OCI-LY1 (cell line): ENCODE measurements at regions not wholly inside any gene's neighbourhood (a gene's known extent, or its start where the extent isn't known, plus 50 kb on each side); places are given as distances from the start of the nearest gene placed in this dataset.

Source experiments
- H2AFZ ChIP-seq: fragments of 200-600 bp; sonication (generic), shearing (Covaris generic); 2 replicates; pipeline ENCODE4 v1.6.0; 2014; ENCODE audit warnings: antibody characterized with exemption, mild to moderate bottlenecking, low read length
- H3F3A ChIP-seq: fragments of 200-600 bp; sonication (generic), shearing (Covaris generic); 2 replicates; pipeline ENCODE4 v1.6.0; 2014; ENCODE audit warnings: mild to moderate bottlenecking, antibody characterized with exemption, low read length, moderate library complexity; ENCODE audit not compliant: insufficient read depth
- H3K27ac ChIP-seq: fragments of 200-600 bp; sonication (generic); 2 replicates; pipeline ENCODE4 v1.5.1; 2014; ENCODE audit warnings: low read length, mixed run types, mild to moderate bottlenecking, low read depth; ENCODE audit not compliant: poor library complexity, severe bottlenecking
- H3K27me3 ChIP-seq: fragments of 200-600 bp; sonication (generic); 2 replicates; pipeline ENCODE4 v1.6.0; 2014; ENCODE audit warnings: antibody characterized with exemption, mild to moderate bottlenecking, low read length, moderate library complexity; ENCODE audit not compliant: insufficient read depth
- H3K36me3 ChIP-seq: fragments of 200-600 bp; sonication (generic); 2 replicates; pipeline ENCODE4 v1.6.1; 2014; ENCODE audit warnings: mild to moderate bottlenecking, antibody characterized with exemption, low read length, moderate library complexity, mixed read lengths; ENCODE audit not compliant: insufficient read depth
- H3K4me1 ChIP-seq: fragments of 200-600 bp; sonication (generic); 2 replicates; pipeline ENCODE4 v1.5.1; 2014; ENCODE audit warnings: mild to moderate bottlenecking, low read length, moderate library complexity; ENCODE audit not compliant: insufficient read depth, severe bottlenecking
- H3K4me2 ChIP-seq: fragments of 200-600 bp; sonication (generic), shearing (Covaris generic); 2 replicates; pipeline ENCODE4 v1.6.1; 2014; ENCODE audit warnings: low read length
- H3K4me3 ChIP-seq: fragments of 200-600 bp; sonication (generic); 2 replicates; pipeline ENCODE4 v1.5.1; 2014; ENCODE audit warnings: low read length, low read depth, mild to moderate bottlenecking, mixed read lengths; ENCODE audit not compliant: poor library complexity, severe bottlenecking
- H3K79me2 ChIP-seq: fragments of 200-600 bp; shearing (Covaris generic); 2 replicates; pipeline ENCODE4 v1.6.1; 2016; ENCODE audit warnings: mixed run types, low read length, mixed read lengths; ENCODE audit not compliant: insufficient read depth
- H3K9ac ChIP-seq: fragments of 200-600 bp; sonication (generic), shearing (Covaris generic); 2 replicates; pipeline ENCODE4 v1.6.1; 2014; ENCODE audit warnings: mild to moderate bottlenecking, low read length, mixed read lengths
- H3K9me2 ChIP-seq: fragments of 200-600 bp; sonication (generic), shearing (Covaris generic); 2 replicates; pipeline ENCODE4 v1.6.1; 2014; ENCODE audit warnings: low read depth, mild to moderate bottlenecking, low read length, mixed read lengths
- H3K9me3 ChIP-seq: fragments of 200-600 bp; shearing (Covaris generic); 2 replicates; pipeline ENCODE4 v1.6.1; 2014; ENCODE audit warnings: low read length, mixed read lengths
- H4K20me1 ChIP-seq: fragments of 200-600 bp; sonication (generic), shearing (Covaris generic); 2 replicates; pipeline ENCODE4 v1.6.0; 2016; ENCODE audit warnings: mild to moderate bottlenecking, low read length; ENCODE audit not compliant: insufficient read depth
- EZH2 ChIP-seq: fragments of 200-600 bp; sonication (generic), shearing (Covaris generic); IDR thresholded peaks from 2 replicates; pipeline ENCODE4 v1.8.0; 2017; ENCODE audit warnings: borderline replicate concordance, mixed run types, mild to moderate bottlenecking, antibody characterized with exemption, low read length, moderate library complexity, mixed read lengths
- TF ChIP-seq, protein P1 (sequence below): fragments of 200-600 bp; sonication (generic), shearing (Covaris generic); IDR thresholded peaks from 2 replicates; pipeline ENCODE4 v1.5.1; 2017; ENCODE audit warnings: mild to moderate bottlenecking, antibody characterized with exemption, low read length, moderate library complexity, mixed read lengths

DNA sequence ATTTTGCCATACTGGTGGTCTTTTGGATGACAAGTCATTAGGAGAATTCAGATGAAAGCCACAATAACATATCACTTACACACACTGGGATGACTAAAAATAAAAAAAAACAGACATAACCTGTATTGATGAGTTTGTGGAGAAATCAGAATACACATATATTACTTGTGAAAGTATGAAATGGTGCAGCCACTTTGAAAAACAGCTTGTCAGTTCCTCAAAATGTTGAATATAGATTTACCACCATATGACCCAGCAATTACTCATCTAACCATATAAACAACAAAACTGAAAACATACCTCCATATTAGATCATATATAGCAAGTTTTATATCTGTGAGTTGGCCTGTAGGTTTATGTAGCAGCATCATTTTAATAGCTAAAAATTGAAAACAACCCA lies 608.7 kb downstream of the TLL1 start:
- H3K27me3 ChIP-seq: no peaks in the 10 kb centered on the region
- no peak overlapping the region for H3K27ac ChIP-seq
- no peaks in the 10 kb centered on the region for H3K4me1 ChIP-seq
- H3K4me3 ChIP-seq: no peak overlapping the region
- no peaks in the 10 kb centered on the region for H3K36me3 ChIP-seq
- no peaks in the 10 kb centered on the region for H3F3A ChIP-seq
- H3K79me2 ChIP-seq: no peaks in the 10 kb centered on the region
- H2AFZ ChIP-seq: no peak overlapping the region
- no peak overlapping the region for H3K9ac ChIP-seq
- H4K20me1 ChIP-seq: no peaks in the 10 kb centered on the region
- no peak for TF ChIP-seq EZH2
- TF ChIP-seq, protein P1, sequence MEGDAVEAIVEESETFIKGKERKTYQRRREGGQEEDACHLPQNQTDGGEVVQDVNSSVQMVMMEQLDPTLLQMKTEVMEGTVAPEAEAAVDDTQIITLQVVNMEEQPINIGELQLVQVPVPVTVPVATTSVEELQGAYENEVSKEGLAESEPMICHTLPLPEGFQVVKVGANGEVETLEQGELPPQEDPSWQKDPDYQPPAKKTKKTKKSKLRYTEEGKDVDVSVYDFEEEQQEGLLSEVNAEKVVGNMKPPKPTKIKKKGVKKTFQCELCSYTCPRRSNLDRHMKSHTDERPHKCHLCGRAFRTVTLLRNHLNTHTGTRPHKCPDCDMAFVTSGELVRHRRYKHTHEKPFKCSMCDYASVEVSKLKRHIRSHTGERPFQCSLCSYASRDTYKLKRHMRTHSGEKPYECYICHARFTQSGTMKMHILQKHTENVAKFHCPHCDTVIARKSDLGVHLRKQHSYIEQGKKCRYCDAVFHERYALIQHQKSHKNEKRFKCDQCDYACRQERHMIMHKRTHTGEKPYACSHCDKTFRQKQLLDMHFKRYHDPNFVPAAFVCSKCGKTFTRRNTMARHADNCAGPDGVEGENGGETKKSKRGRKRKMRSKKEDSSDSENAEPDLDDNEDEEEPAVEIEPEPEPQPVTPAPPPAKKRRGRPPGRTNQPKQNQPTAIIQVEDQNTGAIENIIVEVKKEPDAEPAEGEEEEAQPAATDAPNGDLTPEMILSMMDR: no peak
- H3K9me3 ChIP-seq: no peaks in the 10 kb centered on the region
- no peaks in the 10 kb centered on the region for H3K9me2 ChIP-seq
- no peak overlapping the region for H3K4me2 ChIP-seq

DNA sequence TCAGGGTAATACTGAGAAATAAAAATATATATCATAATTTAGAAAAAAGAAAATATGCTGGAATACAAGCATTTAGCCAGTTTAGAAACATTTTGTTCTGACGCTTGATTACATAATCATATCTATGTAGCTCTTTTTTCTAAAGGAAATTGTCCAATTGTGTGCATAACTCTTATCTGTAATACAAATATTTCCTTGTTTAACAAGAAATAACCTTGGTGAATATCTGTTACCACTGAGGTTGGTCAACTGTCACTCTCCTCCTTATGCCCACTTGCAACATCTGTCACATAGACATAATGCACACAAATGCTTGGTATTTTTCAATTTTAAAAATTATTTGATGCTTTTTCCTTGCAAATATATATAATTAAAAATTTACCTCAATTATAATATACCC lies 609.7 kb downstream of the TLL1 start:
- Histone ChIP-seq H3K27ac (no peak overlapping the region), H3K9me3 (no peaks in the 10 kb centered on the region), H3K9ac (no peak overlapping the region)

DNA sequence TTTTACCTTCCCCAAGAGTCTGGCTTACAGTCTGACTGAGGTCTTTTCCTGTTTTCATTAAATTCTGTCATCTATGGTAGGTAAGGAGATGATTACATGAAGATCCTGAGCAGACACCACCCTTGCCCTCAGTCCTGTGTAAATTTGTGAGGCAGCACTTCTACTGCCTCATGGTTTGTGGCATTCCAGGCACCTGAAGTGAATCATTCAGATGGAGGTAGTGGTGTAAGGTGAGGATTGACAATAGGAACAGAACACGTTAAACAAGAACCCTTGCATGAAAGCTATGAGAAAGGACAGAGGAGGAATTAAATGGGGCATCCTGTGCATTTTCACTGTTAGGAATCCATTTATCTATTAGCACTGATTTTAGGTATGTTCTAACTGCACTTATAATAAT lies 618.6 kb downstream of the TLL1 start:
- Histone ChIP-seq H3K79me2 (no peaks in the 10 kb centered on the region), H3K9ac (no peak overlapping the region), H3K9me2 (no peaks in the 10 kb centered on the region), H3F3A (no peaks in the 10 kb centered on the region), H3K9me3 (no peaks in the 10 kb centered on the region), H2AFZ (no peak overlapping the region), H3K27ac (no peak overlapping the region), H3K4me1 (peaks cover 16% of the 10 kb centered on the region), H3K4me3 (no peak overlapping the region), H3K36me3 (no peaks in the 10 kb centered on the region), H3K27me3 (no peaks in the 10 kb centered on the region), H3K4me2 (no peak overlapping the region), H4K20me1 (no peaks in the 10 kb centered on the region)
- no peak for TF ChIP-seq EZH2
- TF ChIP-seq, protein P1: no peak

More for the DNA sequence above, 609.7 kb downstream of the TLL1 start:
- Histone ChIP-seq H3K4me1 (no peaks in the 10 kb centered on the region), H3K36me3 (no peaks in the 10 kb centered on the region), H3F3A (no peaks in the 10 kb centered on the region), H3K4me2 (no peak overlapping the region), H2AFZ (no peak overlapping the region), H3K4me3 (no peak overlapping the region), H3K79me2 (no peaks in the 10 kb centered on the region), H3K9me2 (no peaks in the 10 kb centered on the region), H4K20me1 (no peaks in the 10 kb centered on the region), H3K27me3 (no peaks in the 10 kb centered on the region)
- TF ChIP-seq, protein P1: no peak
- no peak for TF ChIP-seq EZH2
